GM23338 (cell line): ENCODE measurements at regions not wholly inside any gene's neighbourhood (a gene's known extent, or its start where the extent isn't known, plus 50 kb on each side); places are given as distances from the start of the nearest gene placed in this dataset.

Source experiments
- ATAC-seq: fragments of 200-7000 bp; cut with Tn5 transposase; 3 replicates; pipeline ENCODE4 v1.9.1; 2020
- DNase-seq: peaks from one replicate; pipeline ENCODE4 v3.0.0-alpha.2; 2015; ENCODE audit warnings: low spot score
- H2AFZ ChIP-seq: fragments of 200-600 bp; sonication (generic); 2 replicates; pipeline ENCODE4 v1.8.0; 2016; ENCODE audit warnings: antibody characterized with exemption, mild to moderate bottlenecking, moderate library complexity
- H3F3A ChIP-seq: fragments of 200-600 bp; sonication (generic); replicated peaks from 2 replicates; pipeline ENCODE4 v1.8.0; 2017; ENCODE audit warnings: antibody characterized with exemption, mixed run types, low read depth
- H3K27ac ChIP-seq: fragments of 200-600 bp; sonication (generic); 2 replicates; pipeline ENCODE4 v1.6.1; 2016; ENCODE audit warnings: low read depth
- H3K27me3 ChIP-seq: fragments of 200-600 bp; sonication (generic); 2 replicates; pipeline ENCODE4 v1.8.0; 2016; ENCODE audit warnings: mild to moderate bottlenecking, mixed run types, moderate library complexity; ENCODE audit not compliant: insufficient read depth
- H3K36me3 ChIP-seq: fragments of 200-600 bp; sonication (generic); 2 replicates; pipeline ENCODE4 v1.8.0; 2016; ENCODE audit warnings: mild to moderate bottlenecking; ENCODE audit not compliant: insufficient read depth
- H3K4me1 ChIP-seq: fragments of 200-600 bp; sonication (generic); 2 replicates; pipeline ENCODE4 v1.8.0; 2016; ENCODE audit warnings: mild to moderate bottlenecking, moderate library complexity; ENCODE audit not compliant: insufficient read depth
- H3K4me2 ChIP-seq: fragments of 200-600 bp; sonication (generic); 2 replicates; pipeline ENCODE4 v1.7.1; 2017; ENCODE audit warnings: mixed run types
- H3K4me3 ChIP-seq: fragments of 200-600 bp; sonication (generic); 2 replicates; pipeline ENCODE4 v1.6.1; 2016; ENCODE audit warnings: mixed run types
- H3K79me2 ChIP-seq: fragments of 200-600 bp; sonication (generic); replicated peaks from 2 replicates; pipeline ENCODE4 v1.8.0; 2017; ENCODE audit warnings: mild to moderate bottlenecking; ENCODE audit not compliant: insufficient read depth
- H3K9me2 ChIP-seq: fragments of 200-600 bp; sonication (generic); 2 replicates; pipeline ENCODE4 v1.8.0; 2017; ENCODE audit not compliant: insufficient read depth
- H4K20me1 ChIP-seq: fragments of 200-600 bp; sonication (generic); replicated peaks from 2 replicates; pipeline ENCODE4 v1.8.0; 2017; ENCODE audit warnings: mild to moderate bottlenecking; ENCODE audit not compliant: insufficient read depth
- H3K27ac Mint-ChIP-seq: 2 replicates; pipeline ENCODE4 v1.8.0; 2020; ENCODE audit warnings: inconsistent platforms, mild to moderate bottlenecking, moderate library complexity, mixed read lengths
- H3K27me3 Mint-ChIP-seq: 3 replicates; pipeline ENCODE4 v1.8.0; 2022; ENCODE audit warnings: low read depth, mild to moderate bottlenecking, moderate library complexity, mixed read lengths, inconsistent platforms; ENCODE audit not compliant: insufficient read depth, poor library complexity
- H3K36me3 Mint-ChIP-seq: 3 replicates; pipeline ENCODE4 v1.8.0; 2021; ENCODE audit warnings: low read depth, mild to moderate bottlenecking, inconsistent platforms, moderate library complexity, mixed read lengths
- H3K4me1 Mint-ChIP-seq: 3 replicates; pipeline ENCODE4 v1.8.0; 2020; ENCODE audit warnings: mild to moderate bottlenecking, inconsistent platforms, mixed read lengths
- H3K4me3 Mint-ChIP-seq: 3 replicates; pipeline ENCODE4 v1.8.0; 2021; ENCODE audit warnings: moderate library complexity, mild to moderate bottlenecking, inconsistent platforms, mixed read lengths
- H3K9me3 Mint-ChIP-seq: 3 replicates; pipeline ENCODE4 v1.8.0; 2020; ENCODE audit warnings: moderate library complexity, mild to moderate bottlenecking, inconsistent platforms, mixed read lengths
- CREB1 ChIP-seq: fragments of 250-450 bp; sonication (Bioruptor Pico); IDR thresholded peaks from 2 replicates; pipeline ENCODE4 v1.5.0; 2020; ENCODE audit warnings: low read depth, mild to moderate bottlenecking, moderate library complexity
- CTCF ChIP-seq, 2 experiments: fragments of 200-600 bp in 1 of 2; sonication (generic) in 1 of 2; conservative IDR thresholded peaks; 2 replicates each; pipeline versions ENCODE4 v1.5.1 to v1.6.1; 2016 to 2017; ENCODE audit warnings: antibody characterized with exemption in 2 of 2, low read depth in 2 of 2, mild to moderate bottlenecking in 2 of 2, moderate library complexity in 1 of 2
- ETS1 ChIP-seq: IDR thresholded peaks from 2 replicates; pipeline ENCODE4 v1.6.1; 2016; ENCODE audit warnings: antibody characterized with exemption
- EZH2phosphoT487 ChIP-seq: fragments of 200-600 bp; sonication (generic); IDR thresholded peaks from one replicate; pipeline ENCODE4 v1.8.1; 2018; ENCODE audit warnings: antibody characterized with exemption; ENCODE audit not compliant: unreplicated experiment
- JUNB ChIP-seq: IDR thresholded peaks from one replicate; pipeline ENCODE4 v1.6.1; 2016; ENCODE audit warnings: antibody characterized with exemption; ENCODE audit not compliant: unreplicated experiment
- POLR2AphosphoS5 ChIP-seq: IDR thresholded peaks from 2 replicates; pipeline ENCODE4 v1.6.1; 2016; ENCODE audit warnings: antibody characterized with exemption, low read depth
- REST ChIP-seq: IDR thresholded peaks from one replicate; pipeline ENCODE4 v1.6.1; 2018; ENCODE audit warnings: antibody characterized with exemption; ENCODE audit not compliant: unreplicated experiment
- STAT1 ChIP-seq: IDR thresholded peaks from one replicate; pipeline ENCODE4 v1.6.1; 2016; ENCODE audit warnings: antibody characterized with exemption; ENCODE audit not compliant: unreplicated experiment
- ZNF331 ChIP-seq: fragments of 250-450 bp; sonication (Bioruptor Pico); IDR thresholded peaks from 2 replicates; pipeline ENCODE4 v1.5.0; 2020; ENCODE audit warnings: low read depth, mild to moderate bottlenecking, moderate library complexity
- ZNF462 ChIP-seq: fragments of 250-450 bp; sonication (Bioruptor Pico); IDR thresholded peaks from 2 replicates; pipeline ENCODE4 v1.5.0; 2020; ENCODE audit warnings: mild to moderate bottlenecking, moderate library complexity

GRCh38 chr3:90095811-90096210 is 988.4 kb downstream of the EPHA3 start:
- Mint-ChIP-seq H3K4me3 (no peak overlapping the region), H3K9me3 (no peaks in the 10 kb centered on the region), H3K4me1 (peaks cover 5% of the 10 kb centered on the region; the same call in 2 of the 3 replicates), H3K27ac (no peak overlapping the region), H3K27me3 (no peaks in the 10 kb centered on the region), H3K36me3 (no peaks in the 10 kb centered on the region)
- TF ChIP-seq CREB1 (CRISPR knock-in tag) = no peak
- no peaks in the 10 kb centered on the region for H3F3A ChIP-seq
- no peaks in the 10 kb centered on the region for H3K9me2 ChIP-seq
- no peak overlapping the region for H3K4me2 ChIP-seq
- no peaks in the 10 kb centered on the region for H4K20me1 ChIP-seq
- H3K4me1 ChIP-seq = no peaks in the 10 kb centered on the region
- no peaks in the 10 kb centered on the region for H3K36me3 ChIP-seq
- ATAC-seq = no peak
- no peak overlapping the region for H2AFZ ChIP-seq
- no peak overlapping the region for H3K4me3 ChIP-seq
- no peaks in the 10 kb centered on the region for H3K79me2 ChIP-seq
- no peak for DNase-seq
- H3K27me3 ChIP-seq = no peaks in the 10 kb centered on the region
- H3K27ac ChIP-seq = no peak overlapping the region

GRCh38 chr3:90099493-90099892 is 992.1 kb downstream of the EPHA3 start:
- Histone ChIP-seq H3K27me3 (no peaks in the 10 kb centered on the region), H3K4me1 (peaks cover 7% of the 10 kb centered on the region; the same call in 1 of the 2 replicates), H2AFZ (no peak overlapping the region), H3K4me2 (no peak overlapping the region), H3K27ac (no peak overlapping the region), H3K9me2 (no peaks in the 10 kb centered on the region), H3K4me3 (no peak overlapping the region), H4K20me1 (no peaks in the 10 kb centered on the region), H3K79me2 (no peaks in the 10 kb centered on the region), H3F3A (no peaks in the 10 kb centered on the region), H3K36me3 (no peaks in the 10 kb centered on the region)
- H3K27me3 Mint-ChIP-seq = no peaks in the 10 kb centered on the region
- DNase-seq (no peak), ATAC-seq (no peak)
- H3K9me3 Mint-ChIP-seq = no peaks in the 10 kb centered on the region
- H3K4me1 Mint-ChIP-seq = peaks cover 4% of the 10 kb centered on the region; the same call in 2 of the 3 replicates
- no peak overlapping the region for H3K27ac Mint-ChIP-seq
- no peak overlapping the region for H3K4me3 Mint-ChIP-seq
- no peaks in the 10 kb centered on the region for H3K36me3 Mint-ChIP-seq
- TF ChIP-seq CREB1 (CRISPR knock-in tag) = no peak
- no peak for TF ChIP-seq ZNF331 (CRISPR knock-in tag)
- no peak for TF ChIP-seq REST
- no peak for TF ChIP-seq ZNF462
- TF ChIP-seq JUNB = no peak
- TF ChIP-seq ETS1 = no peak
- no peak for TF ChIP-seq CTCF (conservative IDR thresholded peaks at IDR 0.05; ENCODE audit: low read depth in 2 of 2)
- no peak for TF ChIP-seq STAT1
- no peak for TF ChIP-seq EZH2phosphoT487
- TF ChIP-seq POLR2AphosphoS5 = no peak
